Progenitor cell of endocrine pancreas (in vitro differentiated cells): ENCODE measurements at regions not wholly inside any gene's neighbourhood (a gene's known extent, or its start where the extent isn't known, plus 50 kb on each side); places are given as distances from the start of the nearest gene placed in this dataset.

Source experiments
- DNase-seq: peaks from one replicate; pipeline ENCODE4 v3.0.0; 2021; ENCODE audit warnings: low spot score; ENCODE audit not compliant: unreplicated experiment
- H3K27ac Mint-ChIP-seq: 2 replicates; pipeline ENCODE4 v1.8.0; 2021; ENCODE audit warnings: mild to moderate bottlenecking, moderate library complexity, mixed read lengths
- H3K27me3 Mint-ChIP-seq: 2 replicates; pipeline ENCODE4 v1.8.0; 2021; ENCODE audit warnings: mixed read lengths
- H3K36me3 Mint-ChIP-seq: 2 replicates; pipeline ENCODE4 v1.8.0; 2022; ENCODE audit warnings: mixed read lengths; ENCODE audit not compliant: insufficient read depth
- H3K4me1 Mint-ChIP-seq: 2 replicates; pipeline ENCODE4 v1.8.0; 2021; ENCODE audit warnings: low read depth, mixed read lengths
- H3K4me3 Mint-ChIP-seq: 2 replicates; pipeline ENCODE4 v1.8.0; 2021; ENCODE audit warnings: low read depth, mild to moderate bottlenecking, moderate library complexity, mixed read lengths
- H3K9me3 Mint-ChIP-seq: 2 replicates; pipeline ENCODE4 v1.8.0; 2021; ENCODE audit warnings: low read depth, mixed read lengths
- CTCF ChIP-seq: fragments of 200-600 bp; sonication (generic); IDR thresholded peaks from one replicate; pipeline ENCODE4 v1.5.0; 2021; ENCODE audit warnings: antibody characterized with exemption, mild to moderate bottlenecking; ENCODE audit not compliant: unreplicated experiment

- H3K4me3 Mint-ChIP-seq = no peak overlapping the region
- no peak for DNase-seq
- no peak overlapping the region for H3K27ac Mint-ChIP-seq
- no peaks in the 10 kb centered on the region for H3K36me3 Mint-ChIP-seq
- H3K9me3 Mint-ChIP-seq = peaks cover 10% of the 10 kb centered on the region
- TF ChIP-seq CTCF = no peak
- H3K27me3 Mint-ChIP-seq = no peaks in the 10 kb centered on the region
- no peaks in the 10 kb centered on the region for H3K4me1 Mint-ChIP-seq
These were observed 398.2 kb upstream of the CELF4 start for GRCh38 chr18:37963837-37964236.

GRCh38 chr18:37962316-37962966 lies 396.8 kb upstream of the CELF4 start:
- no peaks in the 10 kb centered on the region for H3K36me3 Mint-ChIP-seq
- no peak for TF ChIP-seq CTCF
- H3K9me3 Mint-ChIP-seq = peaks cover 10% of the 10 kb centered on the region
- H3K27ac Mint-ChIP-seq = no peak overlapping the region
- H3K27me3 Mint-ChIP-seq = no peaks in the 10 kb centered on the region
- H3K4me1 Mint-ChIP-seq = no peaks in the 10 kb centered on the region
- DNase-seq = no peak
- no peak overlapping the region for H3K4me3 Mint-ChIP-seq

GRCh38 chr18:37958499-37958898 lies 392.9 kb upstream of the CELF4 start:
- H3K27me3 Mint-ChIP-seq = no peaks in the 10 kb centered on the region
- no peak overlapping the region for H3K4me3 Mint-ChIP-seq
- H3K9me3 Mint-ChIP-seq = peaks cover 10% of the 10 kb centered on the region
- DNase-seq = no peak
- TF ChIP-seq CTCF = no peak
- no peaks in the 10 kb centered on the region for H3K4me1 Mint-ChIP-seq
- no peaks in the 10 kb centered on the region for H3K36me3 Mint-ChIP-seq
- H3K27ac Mint-ChIP-seq = no peak overlapping the region

GRCh38 chr18:37956902-37957301 lies 391.3 kb upstream of the CELF4 start:
- DNase-seq = no peak
- no peaks in the 10 kb centered on the region for H3K36me3 Mint-ChIP-seq
- no peak overlapping the region for H3K27ac Mint-ChIP-seq
- TF ChIP-seq CTCF = no peak
- H3K4me3 Mint-ChIP-seq = no peak overlapping the region
- peaks cover 15% of the 10 kb centered on the region for H3K9me3 Mint-ChIP-seq
- no peaks in the 10 kb centered on the region for H3K27me3 Mint-ChIP-seq
- H3K4me1 Mint-ChIP-seq = no peaks in the 10 kb centered on the region

- no peaks in the 10 kb centered on the region for H3K4me1 Mint-ChIP-seq
- H3K27me3 Mint-ChIP-seq = no peaks in the 10 kb centered on the region
- no peak overlapping the region for H3K27ac Mint-ChIP-seq
- H3K4me3 Mint-ChIP-seq = no peak overlapping the region
- peaks cover 18% of the 10 kb centered on the region for H3K9me3 Mint-ChIP-seq
- H3K36me3 Mint-ChIP-seq = no peaks in the 10 kb centered on the region
- no peak for DNase-seq
- no peak for TF ChIP-seq CTCF
These were observed 390.4 kb upstream of the CELF4 start for GRCh38 chr18:37956020-37956419.
